UCSD-AML1 (cell line): ENCODE measurements at regions not wholly inside any gene's neighbourhood (a gene's known extent, or its start where the extent isn't known, plus 50 kb on each side); places are given as distances from the start of the nearest gene placed in this dataset.

Experiments used
- DNase-seq: peaks from one replicate; lab custom pipeline; 2025; ENCODE audit not compliant: unreplicated experiment; lab: John Stamatoyannopoulos, UW

GRCh38 chr3:88921986-88922385, 185.4 kb upstream of the EPHA3 start:
- DNase-seq = no peak

GRCh38 chr3:88926221-88926620, 181.2 kb upstream of the EPHA3 start:
- DNase-seq = no peak

GRCh38 chr3:88930611-88931010, 176.8 kb upstream of the EPHA3 start:
- DNase-seq = no peak

GRCh38 chr3:88936831-88937230, 170.6 kb upstream of the EPHA3 start:
- DNase-seq = no peak

GRCh38 chr3:88940296-88940695, 167.1 kb upstream of the EPHA3 start:
- DNase-seq = no peak

- DNase-seq = no peak
Measured at GRCh38 chr3:88947013-88947412, 160.4 kb upstream of the EPHA3 start.

GRCh38 chr3:88954853-88955252, 152.6 kb upstream of the EPHA3 start:
- DNase-seq = no peak

- no peak for DNase-seq
Measured at GRCh38 chr3:88955274-88955673, 152.1 kb upstream of the EPHA3 start.

- no peak for DNase-seq
Measured at GRCh38 chr3:88957711-88958439, 149.5 kb upstream of the EPHA3 start.

GRCh38 chr3:88960019-88960418, 147.4 kb upstream of the EPHA3 start:
- no peak for DNase-seq

GRCh38 chr3:88963003-88963402, 144.4 kb upstream of the EPHA3 start:
- no peak for DNase-seq

- DNase-seq = no peak
Measured at GRCh38 chr3:88979760-88980159, 127.7 kb upstream of the EPHA3 start.

GRCh38 chr3:88983458-88983857, 124.0 kb upstream of the EPHA3 start:
- DNase-seq = no peak

GRCh38 chr3:88984256-88984655, 123.2 kb upstream of the EPHA3 start:
- DNase-seq = no peak

- DNase-seq = no peak
Measured at GRCh38 chr3:88984832-88985231, 122.6 kb upstream of the EPHA3 start.

- DNase-seq = no peak
Measured at GRCh38 chr3:88985491-88985890, 121.9 kb upstream of the EPHA3 start.

GRCh38 chr3:88986834-88987233, 120.6 kb upstream of the EPHA3 start:
- DNase-seq = no peak

- no peak for DNase-seq
Measured at GRCh38 chr3:88987776-88988175, 119.6 kb upstream of the EPHA3 start.

GRCh38 chr3:88988906-88989305, 118.5 kb upstream of the EPHA3 start:
- no peak for DNase-seq

GRCh38 chr3:88991496-88991895, 115.9 kb upstream of the EPHA3 start:
- no peak for DNase-seq

GRCh38 chr3:88996691-88997090, 110.7 kb upstream of the EPHA3 start:
- DNase-seq = no peak

GRCh38 chr3:88997260-88997659, 110.2 kb upstream of the EPHA3 start:
- DNase-seq = no peak

GRCh38 chr3:89000886-89001285, 106.5 kb upstream of the EPHA3 start:
- DNase-seq = no peak
